Nephron (organoid): ENCODE measurements at regions not wholly inside any gene's neighbourhood (a gene's known extent, or its start where the extent isn't known, plus 50 kb on each side); places are given as distances from the start of the nearest gene placed in this dataset.

Experiments
- H3K27ac Mint-ChIP-seq, 3 experiments: 2 replicates each; pipeline ENCODE4 v1.8.0; 2020; ENCODE audit warnings: mixed read lengths in 3 of 3, mild to moderate bottlenecking in 2 of 3, moderate library complexity in 1 of 3
- H3K27me3 Mint-ChIP-seq: 2 replicates; pipeline ENCODE4 v1.8.0; 2021; ENCODE audit warnings: low read depth, mild to moderate bottlenecking, moderate library complexity, mixed read lengths
- H3K36me3 Mint-ChIP-seq: 2 replicates; pipeline ENCODE4 v1.8.0; 2020; ENCODE audit warnings: low read depth, mixed read lengths
- H3K4me1 Mint-ChIP-seq: 2 replicates; pipeline ENCODE4 v1.8.0; 2020; ENCODE audit warnings: mixed read lengths
- H3K4me3 Mint-ChIP-seq, 3 experiments: 2 replicates each; pipeline ENCODE4 v1.8.0; 2020; ENCODE audit warnings: mild to moderate bottlenecking in 3 of 3, mixed read lengths in 3 of 3, moderate library complexity in 2 of 3
- H3K9me3 Mint-ChIP-seq: 2 replicates; pipeline ENCODE4 v1.8.0; 2020; ENCODE audit warnings: mixed read lengths
- CTCF ChIP-seq, 3 experiments: fragments of 200-600 bp; sonication (generic); IDR thresholded peaks; one replicate each; pipeline ENCODE4 v1.5.0; 2021; ENCODE audit warnings: antibody characterized with exemption in 3 of 3; ENCODE audit not compliant: unreplicated experiment in 3 of 3

GRCh38 chr6:113588646-113589045, 268.5 kb upstream of the MARCKS start:
- Mint-ChIP-seq H3K4me1 (peaks cover 32% of the 10 kb centered on the region), H3K27me3 (no peaks in the 10 kb centered on the region), H3K27ac (peak overlapping the region in 1 of 3 experiments; percentile 78), H3K36me3 (no peaks in the 10 kb centered on the region), H3K4me3 (no peak overlapping the region), H3K9me3 (no peaks in the 10 kb centered on the region)
- no peak for TF ChIP-seq CTCF (IDR thresholded peaks at IDR 0.05; ENCODE audit: unreplicated experiment in 3 of 3)

- Mint-ChIP-seq H3K27me3 (no peaks in the 10 kb centered on the region), H3K4me1 (peaks cover 41% of the 10 kb centered on the region), H3K27ac (peak overlapping the region; percentile 81 to 92 (median 82)), H3K36me3 (no peaks in the 10 kb centered on the region), H3K4me3 (no peak overlapping the region), H3K9me3 (no peaks in the 10 kb centered on the region)
- no peak for TF ChIP-seq CTCF (IDR thresholded peaks at IDR 0.05; ENCODE audit: unreplicated experiment in 3 of 3)
Measured at GRCh38 chr6:113591896-113592827, 265.0 kb upstream of the MARCKS start.

- H3K4me1 Mint-ChIP-seq: peaks cover 62% of the 10 kb centered on the region
- no peak for TF ChIP-seq CTCF (IDR thresholded peaks at IDR 0.05; ENCODE audit: unreplicated experiment in 3 of 3)
- H3K27me3 Mint-ChIP-seq: no peaks in the 10 kb centered on the region
- no peak overlapping the region for H3K4me3 Mint-ChIP-seq
- H3K36me3 Mint-ChIP-seq: no peaks in the 10 kb centered on the region
- H3K27ac Mint-ChIP-seq: peak overlapping the region; percentile 59 to 79 (median 71)
- H3K9me3 Mint-ChIP-seq: no peaks in the 10 kb centered on the region
Measured at GRCh38 chr6:113594726-113595125, 262.4 kb upstream of the MARCKS start.

- H3K4me3 Mint-ChIP-seq: no peak overlapping the region
- no peaks in the 10 kb centered on the region for H3K36me3 Mint-ChIP-seq
- H3K9me3 Mint-ChIP-seq: no peaks in the 10 kb centered on the region
- H3K4me1 Mint-ChIP-seq: peaks cover 62% of the 10 kb centered on the region
- H3K27ac Mint-ChIP-seq: peak overlapping the region; percentile 92 to 95 (median 94)
- TF ChIP-seq CTCF (IDR thresholded peaks at IDR 0.05; ENCODE audit: unreplicated experiment in 3 of 3): no peak
- H3K27me3 Mint-ChIP-seq: no peaks in the 10 kb centered on the region
Measured at GRCh38 chr6:113595911-113596376, 261.2 kb upstream of the MARCKS start.

GRCh38 chr6:113596387-113597230, 260.5 kb upstream of the MARCKS start:
- H3K27ac Mint-ChIP-seq: peak overlapping the region; percentile 92 to 95 (median 94)

More at GRCh38 chr6:113596387-113597230, 260.5 kb upstream of the MARCKS start:
- no peaks in the 10 kb centered on the region for H3K9me3 Mint-ChIP-seq
- no peaks in the 10 kb centered on the region for H3K36me3 Mint-ChIP-seq
- peaks cover 56% of the 10 kb centered on the region for H3K4me1 Mint-ChIP-seq
- no peaks in the 10 kb centered on the region for H3K27me3 Mint-ChIP-seq
- no peak overlapping the region for H3K4me3 Mint-ChIP-seq
- TF ChIP-seq CTCF (IDR thresholded peaks at IDR 0.05; ENCODE audit: unreplicated experiment in 3 of 3): no peak
